ENCODE measurements at regions not wholly inside any gene's neighbourhood (a gene's known extent, or its start where the extent isn't known, plus 50 kb on each side); places are given as distances from the start of the nearest gene placed in this dataset.

DNA sequence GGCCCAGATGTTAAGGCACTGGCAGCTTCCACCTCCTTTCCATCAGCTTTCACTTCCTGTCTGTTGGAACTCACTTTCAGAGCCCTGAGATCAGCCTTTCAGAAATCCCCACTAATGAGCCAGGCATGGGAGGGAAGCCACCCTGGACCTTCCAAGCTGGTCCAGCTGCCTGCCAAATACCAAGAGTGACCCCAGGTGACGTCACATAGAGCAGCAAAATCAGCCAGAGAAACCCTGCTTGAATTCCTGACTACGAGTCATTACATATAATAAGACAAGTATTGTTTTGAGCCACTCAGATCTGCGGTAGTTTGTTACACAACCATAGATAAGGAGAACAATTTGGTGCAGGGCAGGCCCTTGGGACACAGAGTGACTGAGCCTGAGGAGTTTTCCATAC, 556.0 kb upstream of the JAG1 start:
- TF ChIP-seq, protein P1, sequence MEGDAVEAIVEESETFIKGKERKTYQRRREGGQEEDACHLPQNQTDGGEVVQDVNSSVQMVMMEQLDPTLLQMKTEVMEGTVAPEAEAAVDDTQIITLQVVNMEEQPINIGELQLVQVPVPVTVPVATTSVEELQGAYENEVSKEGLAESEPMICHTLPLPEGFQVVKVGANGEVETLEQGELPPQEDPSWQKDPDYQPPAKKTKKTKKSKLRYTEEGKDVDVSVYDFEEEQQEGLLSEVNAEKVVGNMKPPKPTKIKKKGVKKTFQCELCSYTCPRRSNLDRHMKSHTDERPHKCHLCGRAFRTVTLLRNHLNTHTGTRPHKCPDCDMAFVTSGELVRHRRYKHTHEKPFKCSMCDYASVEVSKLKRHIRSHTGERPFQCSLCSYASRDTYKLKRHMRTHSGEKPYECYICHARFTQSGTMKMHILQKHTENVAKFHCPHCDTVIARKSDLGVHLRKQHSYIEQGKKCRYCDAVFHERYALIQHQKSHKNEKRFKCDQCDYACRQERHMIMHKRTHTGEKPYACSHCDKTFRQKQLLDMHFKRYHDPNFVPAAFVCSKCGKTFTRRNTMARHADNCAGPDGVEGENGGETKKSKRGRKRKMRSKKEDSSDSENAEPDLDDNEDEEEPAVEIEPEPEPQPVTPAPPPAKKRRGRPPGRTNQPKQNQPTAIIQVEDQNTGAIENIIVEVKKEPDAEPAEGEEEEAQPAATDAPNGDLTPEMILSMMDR (IDR thresholded peaks at IDR 0.05): no peak
- no peak for TF ChIP-seq POLR2A (IDR thresholded peaks at IDR 0.05)

Measured in lower leg skin (tissue), 3 donors.